Kidney epithelial cell (primary cell): ENCODE measurements at regions not wholly inside any gene's neighbourhood (a gene's known extent, or its start where the extent isn't known, plus 50 kb on each side); places are given as distances from the start of the nearest gene placed in this dataset.

ENCODE experiments used
- DNase-seq: peaks from one replicate; pipeline ENCODE4 v3.0.0-alpha.2; 2010; ENCODE audit warnings: low read depth
- H3K27me3 ChIP-seq: 2 replicates; pipeline ENCODE4 v1.6.0; 2011; ENCODE audit warnings: low read length; ENCODE audit not compliant: control insufficient read depth, insufficient read depth
- H3K36me3 ChIP-seq: 2 replicates; pipeline ENCODE4 v1.5.1; 2011; ENCODE audit warnings: low read length; ENCODE audit not compliant: control insufficient read depth, insufficient read depth
- H3K4me3 ChIP-seq: 2 replicates; pipeline ENCODE4 v1.5.1; 2011; ENCODE audit warnings: low read depth, mild to moderate bottlenecking, control low read depth, low read length
- TF ChIP-seq, protein P1 (sequence below): IDR thresholded peaks from 2 replicates; pipeline ENCODE4 v1.5.1; 2011; ENCODE audit warnings: mild to moderate bottlenecking, moderate library complexity, low read length, control low read depth, inconsistent platforms; ENCODE audit not compliant: insufficient read depth, poor library complexity, severe bottlenecking

DNA sequence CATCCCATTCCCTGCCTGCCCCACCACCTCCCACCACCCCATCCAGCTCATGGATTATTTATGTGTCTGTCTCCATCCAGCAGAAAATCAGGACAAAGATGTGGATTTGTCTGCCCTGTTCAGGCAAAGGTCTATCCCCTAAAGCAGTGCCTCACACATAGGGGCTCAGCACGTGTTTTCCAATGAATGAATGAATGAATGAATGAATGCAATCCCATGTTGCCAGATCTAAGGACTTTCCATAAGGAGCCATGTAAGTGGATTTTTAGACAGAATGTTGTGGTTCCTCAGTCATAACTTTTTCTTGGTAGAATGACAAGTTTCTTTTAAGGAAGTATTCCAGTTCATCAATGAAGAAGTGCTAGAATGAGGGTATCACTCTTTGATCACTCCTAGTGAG is 133.7 kb downstream of the RNASET2 start:
- DNase-seq: no peak
- H3K27me3 ChIP-seq: no peaks in the 10 kb centered on the region
- TF ChIP-seq, protein P1, sequence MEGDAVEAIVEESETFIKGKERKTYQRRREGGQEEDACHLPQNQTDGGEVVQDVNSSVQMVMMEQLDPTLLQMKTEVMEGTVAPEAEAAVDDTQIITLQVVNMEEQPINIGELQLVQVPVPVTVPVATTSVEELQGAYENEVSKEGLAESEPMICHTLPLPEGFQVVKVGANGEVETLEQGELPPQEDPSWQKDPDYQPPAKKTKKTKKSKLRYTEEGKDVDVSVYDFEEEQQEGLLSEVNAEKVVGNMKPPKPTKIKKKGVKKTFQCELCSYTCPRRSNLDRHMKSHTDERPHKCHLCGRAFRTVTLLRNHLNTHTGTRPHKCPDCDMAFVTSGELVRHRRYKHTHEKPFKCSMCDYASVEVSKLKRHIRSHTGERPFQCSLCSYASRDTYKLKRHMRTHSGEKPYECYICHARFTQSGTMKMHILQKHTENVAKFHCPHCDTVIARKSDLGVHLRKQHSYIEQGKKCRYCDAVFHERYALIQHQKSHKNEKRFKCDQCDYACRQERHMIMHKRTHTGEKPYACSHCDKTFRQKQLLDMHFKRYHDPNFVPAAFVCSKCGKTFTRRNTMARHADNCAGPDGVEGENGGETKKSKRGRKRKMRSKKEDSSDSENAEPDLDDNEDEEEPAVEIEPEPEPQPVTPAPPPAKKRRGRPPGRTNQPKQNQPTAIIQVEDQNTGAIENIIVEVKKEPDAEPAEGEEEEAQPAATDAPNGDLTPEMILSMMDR: no peak
- H3K4me3 ChIP-seq: no peak overlapping the region
- H3K36me3 ChIP-seq: no peaks in the 10 kb centered on the region

- no peak overlapping the region for H3K4me3 ChIP-seq
- no peaks in the 10 kb centered on the region for H3K36me3 ChIP-seq
- H3K27me3 ChIP-seq: no peaks in the 10 kb centered on the region
- TF ChIP-seq, protein P1: no peak
- DNase-seq: no peak
These were observed 135.9 kb downstream of the RNASET2 start for GRCh38 chr6:166820483-166820882.

GRCh38 chr6:166820070-166820469 is 136.3 kb downstream of the RNASET2 start:
- no peak for DNase-seq
- TF ChIP-seq, protein P1: no peak
- no peaks in the 10 kb centered on the region for H3K36me3 ChIP-seq
- no peaks in the 10 kb centered on the region for H3K27me3 ChIP-seq
- no peak overlapping the region for H3K4me3 ChIP-seq

DNA sequence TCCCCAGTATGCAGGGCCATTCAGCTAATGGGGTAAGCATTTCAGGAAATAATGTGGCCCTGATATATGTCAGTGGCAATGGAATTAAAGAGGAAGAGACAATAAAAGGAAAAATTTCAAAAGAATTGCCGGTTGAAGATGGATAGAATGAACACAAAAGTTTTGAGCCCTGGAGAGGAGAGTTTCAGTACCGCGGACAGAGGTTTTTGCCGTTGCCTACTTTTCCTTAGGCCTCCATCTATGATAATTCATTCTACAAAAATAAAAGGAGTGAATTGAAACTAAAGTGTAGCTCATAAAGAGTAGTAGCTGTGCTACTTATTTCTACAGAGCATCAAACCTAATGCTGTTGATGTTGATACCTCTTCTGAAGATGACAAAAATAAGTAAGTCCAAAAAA is 140.7 kb downstream of the RNASET2 start:
- TF ChIP-seq, protein P1: no peak
- Histone ChIP-seq H3K36me3 (no peaks in the 10 kb centered on the region), H3K4me3 (no peak overlapping the region), H3K27me3 (no peaks in the 10 kb centered on the region)
- DNase-seq: no peak

GRCh38 chr6:166814390-166814789 is 142.0 kb downstream of the RNASET2 start:
- no peak overlapping the region for H3K4me3 ChIP-seq
- DNase-seq: no peak
- TF ChIP-seq, protein P1: no peak
- H3K36me3 ChIP-seq: no peaks in the 10 kb centered on the region
- no peaks in the 10 kb centered on the region for H3K27me3 ChIP-seq

DNA sequence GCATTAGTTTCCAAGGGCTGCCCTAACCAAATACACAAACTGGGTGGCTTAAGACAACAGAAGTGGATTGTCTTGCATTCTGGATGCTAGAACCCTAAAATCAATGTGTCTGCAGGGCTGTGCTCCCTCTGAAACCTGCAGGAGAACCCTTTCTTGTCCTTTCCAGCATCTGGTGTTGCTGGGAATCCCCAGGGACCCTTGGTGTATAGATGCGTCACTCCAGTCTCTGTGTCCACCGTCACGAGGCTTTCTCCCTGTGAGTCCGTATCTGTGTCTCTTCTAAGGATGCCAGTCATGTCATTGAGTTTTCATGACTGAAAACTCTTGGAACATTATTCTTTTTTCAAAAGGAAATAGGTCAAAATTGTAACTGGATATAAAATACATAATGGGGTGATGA is 142.9 kb downstream of the RNASET2 start:
- Histone ChIP-seq H3K4me3 (no peak overlapping the region), H3K36me3 (no peaks in the 10 kb centered on the region), H3K27me3 (no peaks in the 10 kb centered on the region)
- TF ChIP-seq, protein P1: no peak
- DNase-seq: no peak
